ENCODE measurements at regions not wholly inside any gene's neighbourhood (a gene's known extent, or its start where the extent isn't known, plus 50 kb on each side); places are given as distances from the start of the nearest gene placed in this dataset.

- TF ChIP-seq POLR2A (IDR thresholded peaks at IDR 0.05): no peak
- TF ChIP-seq CTCF (IDR thresholded peaks at IDR 0.05): no peak
- TF ChIP-seq EP300 (IDR thresholded peaks at IDR 0.05): no peak
Measured at GRCh38 chr13:78147905-78148304, 229.3 kb upstream of the EDNRB start.
